Chondrocyte (in vitro differentiated cells): ENCODE measurements at regions not wholly inside any gene's neighbourhood (a gene's known extent, or its start where the extent isn't known, plus 50 kb on each side); places are given as distances from the start of the nearest gene placed in this dataset.

Experiments
- DNase-seq: peaks from one replicate; pipeline ENCODE4 v3.0.0; 2021; ENCODE audit warnings: mixed read lengths, low spot score
- H3K27ac Mint-ChIP-seq: one replicate; pipeline ENCODE4 v1.8.0; 2021; ENCODE audit warnings: mild to moderate bottlenecking, moderate library complexity, mixed read lengths; ENCODE audit not compliant: unreplicated experiment
- H3K27me3 Mint-ChIP-seq: 2 replicates; pipeline ENCODE4 v1.8.0; 2021; ENCODE audit warnings: low read depth, mixed read lengths
- H3K36me3 Mint-ChIP-seq: 2 replicates; pipeline ENCODE4 v1.8.0; 2021; ENCODE audit warnings: low read depth, mixed read lengths
- H3K4me1 Mint-ChIP-seq: 2 replicates; pipeline ENCODE4 v1.8.0; 2021; ENCODE audit warnings: low read depth, mild to moderate bottlenecking, mixed read lengths
- H3K4me3 Mint-ChIP-seq: one replicate; pipeline ENCODE4 v1.8.0; 2021; ENCODE audit warnings: mild to moderate bottlenecking, moderate library complexity, mixed read lengths; ENCODE audit not compliant: unreplicated experiment
- H3K9me3 Mint-ChIP-seq: 2 replicates; pipeline ENCODE4 v1.8.0; 2021; ENCODE audit warnings: low read depth, mixed read lengths
- CTCF ChIP-seq: fragments of 200-600 bp; sonication (generic); IDR thresholded peaks from 2 replicates; pipeline ENCODE4 v1.5.0; 2021; ENCODE audit warnings: antibody characterized with exemption, mild to moderate bottlenecking, moderate library complexity

- TF ChIP-seq CTCF = no peak
- no peak for DNase-seq
- Mint-ChIP-seq H3K36me3 (peaks cover 8% of the 10 kb centered on the region), H3K27me3 (no peaks in the 10 kb centered on the region), H3K4me1 (peaks cover 5% of the 10 kb centered on the region), H3K9me3 (peaks cover 23% of the 10 kb centered on the region), H3K27ac (peak overlapping the region; percentile 17), H3K4me3 (no peak overlapping the region)
These were observed 53.3 kb downstream of the C7orf25 start for GRCh38 chr7:42858570-42858969.

- TF ChIP-seq CTCF = no peak
- Mint-ChIP-seq H3K9me3 (peaks cover 10% of the 10 kb centered on the region), H3K4me1 (peaks cover 5% of the 10 kb centered on the region), H3K36me3 (peaks cover 2% of the 10 kb centered on the region), H3K4me3 (no peak overlapping the region), H3K27me3 (peaks cover 2% of the 10 kb centered on the region), H3K27ac (no peak overlapping the region)
- no peak for DNase-seq
These were observed 55.3 kb downstream of the C7orf25 start for GRCh38 chr7:42856605-42856987.

- TF ChIP-seq CTCF = no peak
- no peak overlapping the region for H3K27ac Mint-ChIP-seq
- H3K36me3 Mint-ChIP-seq = no peaks in the 10 kb centered on the region
- H3K4me3 Mint-ChIP-seq = no peak overlapping the region
- peaks cover 3% of the 10 kb centered on the region for H3K27me3 Mint-ChIP-seq
- DNase-seq = no peak
- no peaks in the 10 kb centered on the region for H3K9me3 Mint-ChIP-seq
- peaks cover 5% of the 10 kb centered on the region for H3K4me1 Mint-ChIP-seq
These were observed 57.2 kb downstream of the C7orf25 start for GRCh38 chr7:42854571-42855118.

GRCh38 chr7:42852531-42852930, 59.3 kb downstream of the C7orf25 start:
- H3K27ac Mint-ChIP-seq = no peak overlapping the region
- no peaks in the 10 kb centered on the region for H3K36me3 Mint-ChIP-seq
- TF ChIP-seq CTCF = no peak
- H3K4me3 Mint-ChIP-seq = no peak overlapping the region
- H3K27me3 Mint-ChIP-seq = peaks cover 5% of the 10 kb centered on the region
- peaks cover 5% of the 10 kb centered on the region for H3K9me3 Mint-ChIP-seq
- no peak for DNase-seq
- H3K4me1 Mint-ChIP-seq = no peaks in the 10 kb centered on the region

GRCh38 chr7:42843205-42843800, 68.6 kb downstream of the C7orf25 start:
- H3K4me3 Mint-ChIP-seq = peak overlapping the region; percentile 58
- H3K9me3 Mint-ChIP-seq = peaks cover 2% of the 10 kb centered on the region
- no peak for DNase-seq
- H3K36me3 Mint-ChIP-seq = peaks cover 2% of the 10 kb centered on the region
- no peak overlapping the region for H3K27ac Mint-ChIP-seq
- TF ChIP-seq CTCF = peak; percentile 87
- H3K4me1 Mint-ChIP-seq = peaks cover 3% of the 10 kb centered on the region
- peaks cover 24% of the 10 kb centered on the region for H3K27me3 Mint-ChIP-seq
